ENCODE measurements at regions not wholly inside any gene's neighbourhood (a gene's known extent, or its start where the extent isn't known, plus 50 kb on each side); places are given as distances from the start of the nearest gene placed in this dataset.
"Not testable (repeated sequence)": the region's sequence is repeated elsewhere in the genome, so short reads cannot be mapped to it uniquely, and the experiment has no call there.

DNA sequence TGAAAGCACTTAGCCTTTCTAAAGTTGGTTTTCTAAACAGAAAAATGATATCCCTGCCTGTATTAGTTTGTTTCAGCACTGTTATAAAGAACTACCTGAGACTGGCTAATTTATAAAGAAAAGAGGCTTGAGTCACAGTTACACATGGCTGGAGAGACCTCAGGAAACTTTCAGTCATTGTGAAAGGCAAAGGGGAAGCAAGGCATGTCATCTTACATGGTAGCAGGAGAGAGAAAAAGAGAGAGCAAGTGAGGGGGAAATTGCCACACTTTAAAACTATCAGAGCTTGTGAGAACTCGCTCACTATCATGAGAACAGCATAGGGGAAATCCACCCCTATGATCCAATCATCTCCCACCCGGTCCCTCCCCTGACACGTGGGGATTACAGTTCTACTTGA is 64.9 kb downstream of the FAM170A start:
- DNase-seq (ENCODE audit: low spot score) = no peak

DNA sequence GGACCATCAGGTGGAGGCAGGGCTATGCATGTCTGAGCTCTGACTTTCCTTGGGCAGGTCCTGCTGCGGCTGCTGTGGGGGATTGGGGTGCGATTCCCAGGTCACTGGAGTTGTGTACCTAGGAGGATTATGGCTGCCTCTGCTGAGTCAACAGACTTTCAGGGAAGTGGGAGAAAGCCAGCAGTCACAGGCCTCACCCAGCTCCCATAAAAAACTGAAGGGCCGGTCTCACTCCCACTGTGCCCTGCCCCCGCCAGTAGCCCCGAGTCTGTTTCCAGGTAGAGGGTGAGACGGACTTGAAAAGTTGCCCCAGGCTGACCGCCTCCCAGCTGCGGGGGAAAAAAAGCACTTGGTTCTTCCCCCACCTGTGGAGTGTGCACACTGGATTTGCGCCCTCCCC is 76.7 kb downstream of the FAM170A start:
- DNase-seq (ENCODE audit: low spot score) = no peak

- no peak for DNase-seq (ENCODE audit: low spot score)
Measured at GRCh38 chr5:119708076-119708790, 78.9 kb downstream of the FAM170A start.

DNA sequence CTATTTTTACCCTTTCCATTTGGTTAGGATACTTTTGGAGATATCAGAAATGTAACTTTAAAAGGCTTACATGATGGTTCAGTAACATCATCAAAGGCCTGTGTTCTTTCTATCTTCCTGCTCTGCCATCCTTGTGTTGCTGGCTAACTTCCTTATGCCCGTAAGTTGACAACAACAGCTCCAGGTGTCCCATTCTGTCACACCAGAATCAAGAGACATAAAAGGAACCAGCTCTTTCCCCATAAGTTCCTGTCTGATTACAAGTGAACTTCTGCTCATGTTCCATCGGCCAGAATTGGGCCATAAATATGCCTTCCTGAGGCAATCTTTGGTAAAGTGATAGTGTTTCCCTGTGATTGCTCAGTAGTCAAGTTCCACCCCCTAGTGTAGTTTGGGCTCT is 92.4 kb downstream of the FAM170A start:
- DNase-seq (ENCODE audit: low spot score) = no peak

DNA sequence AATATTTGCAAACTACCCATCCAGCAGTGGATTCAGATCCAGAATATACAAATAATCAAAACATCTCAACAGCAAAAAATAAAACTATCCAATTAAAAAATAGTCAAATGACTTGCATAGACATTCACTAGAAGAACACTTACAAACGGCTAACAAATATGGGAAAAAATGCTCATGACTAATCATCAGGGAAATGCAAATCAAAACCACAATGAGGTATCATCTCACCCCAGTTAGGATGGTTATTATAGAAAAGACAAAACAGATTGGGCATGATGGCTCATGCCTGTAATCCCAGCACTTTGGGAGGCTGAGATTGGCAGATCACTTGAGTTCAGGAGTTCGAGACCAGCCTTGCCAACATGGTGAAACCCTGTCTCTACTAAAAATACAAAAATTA is 95.9 kb downstream of the FAM170A start:
- not testable (repeated sequence) for DNase-seq (ENCODE audit: low spot score)

- no peak for DNase-seq (ENCODE audit: low spot score)
Measured at GRCh38 chr5:119726544-119726943, 97.2 kb downstream of the FAM170A start.

- no peak for DNase-seq (ENCODE audit: low spot score)
Measured at GRCh38 chr5:119740225-119740624, 110.9 kb downstream of the FAM170A start.

DNA sequence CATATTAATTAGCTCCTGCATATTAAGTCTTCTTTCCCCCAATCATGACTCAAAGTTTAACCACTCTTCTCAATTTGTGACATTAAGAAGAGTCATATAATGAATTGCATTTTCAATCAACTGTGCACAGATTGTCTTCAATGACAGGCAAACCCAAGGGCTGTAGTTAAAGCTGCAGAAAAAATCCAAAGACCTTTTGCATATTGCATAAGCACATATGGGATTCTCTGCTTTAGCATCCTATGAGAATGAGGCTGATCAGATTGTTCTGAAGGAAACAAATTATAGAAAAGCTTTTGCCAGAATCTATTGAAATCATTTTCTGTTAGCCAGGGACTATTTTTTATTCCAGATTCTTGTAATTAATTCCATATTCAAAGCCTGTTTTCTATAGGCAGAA is 112.3 kb downstream of the FAM170A start:
- DNase-seq (ENCODE audit: low spot score) = no peak

DNA sequence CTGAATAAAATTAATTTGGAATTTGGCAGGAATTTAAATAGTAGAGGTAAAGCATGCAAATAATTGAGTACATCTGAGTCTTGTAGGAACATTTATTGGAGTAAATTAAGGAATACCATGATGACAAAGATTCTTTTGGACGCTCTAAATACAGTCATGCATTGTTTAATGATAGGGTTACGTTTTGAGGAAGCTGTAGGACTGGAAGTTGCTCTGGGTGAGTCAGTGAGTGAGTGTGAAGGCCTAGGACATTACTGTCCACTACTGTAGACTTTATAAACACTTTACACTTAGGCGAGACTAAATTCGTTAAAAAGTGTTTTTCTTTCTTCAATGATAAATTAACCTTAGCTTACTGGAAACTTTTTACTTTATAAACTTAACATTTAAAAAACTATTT is 113.0 kb downstream of the FAM170A start:
- no peak for DNase-seq (ENCODE audit: low spot score)

GRCh38 chr5:119743927-119744326 is 114.6 kb downstream of the FAM170A start:
- peak; percentile 39 for DNase-seq (ENCODE audit: low spot score)

DNA sequence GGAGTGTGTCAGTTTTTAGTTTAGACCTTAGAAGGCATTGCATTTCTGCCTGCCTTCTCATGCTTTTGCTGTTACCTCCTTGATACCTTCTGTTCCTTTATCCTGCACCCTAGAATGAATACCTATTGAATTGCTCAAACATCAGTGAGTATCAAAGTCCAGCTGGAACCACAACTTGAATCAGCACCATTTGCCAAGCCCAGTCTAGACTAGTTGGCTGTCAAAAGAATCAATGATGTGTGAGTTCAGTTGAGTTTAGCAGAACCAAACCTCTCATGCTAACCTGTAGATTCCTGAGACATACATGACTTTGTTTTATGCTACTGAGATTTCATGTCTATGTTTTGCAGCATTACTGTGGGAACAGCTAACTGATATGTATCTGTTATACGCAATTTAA is 116.6 kb downstream of the FAM170A start:
- no peak for DNase-seq (ENCODE audit: low spot score)

DNA sequence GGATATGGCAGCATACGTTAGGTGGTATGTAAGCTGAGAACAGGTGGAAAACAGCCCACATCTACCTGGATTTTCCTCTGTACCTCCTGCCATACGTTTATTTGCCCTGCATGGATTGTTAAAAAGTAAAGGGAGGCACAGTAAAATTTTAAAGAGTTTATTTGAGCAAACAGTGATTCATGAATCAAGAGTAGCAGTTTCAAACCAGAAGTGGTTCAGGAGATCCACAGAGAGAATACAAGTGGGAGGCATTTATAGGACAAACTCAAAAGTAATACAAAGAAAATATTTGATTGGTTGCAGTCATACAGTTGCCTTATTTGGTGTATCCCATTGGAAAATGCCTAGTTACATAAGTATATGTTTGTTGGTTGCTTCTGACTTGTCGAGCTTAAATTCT is 117.6 kb downstream of the FAM170A start:
- DNase-seq (ENCODE audit: low spot score) = no peak

DNA sequence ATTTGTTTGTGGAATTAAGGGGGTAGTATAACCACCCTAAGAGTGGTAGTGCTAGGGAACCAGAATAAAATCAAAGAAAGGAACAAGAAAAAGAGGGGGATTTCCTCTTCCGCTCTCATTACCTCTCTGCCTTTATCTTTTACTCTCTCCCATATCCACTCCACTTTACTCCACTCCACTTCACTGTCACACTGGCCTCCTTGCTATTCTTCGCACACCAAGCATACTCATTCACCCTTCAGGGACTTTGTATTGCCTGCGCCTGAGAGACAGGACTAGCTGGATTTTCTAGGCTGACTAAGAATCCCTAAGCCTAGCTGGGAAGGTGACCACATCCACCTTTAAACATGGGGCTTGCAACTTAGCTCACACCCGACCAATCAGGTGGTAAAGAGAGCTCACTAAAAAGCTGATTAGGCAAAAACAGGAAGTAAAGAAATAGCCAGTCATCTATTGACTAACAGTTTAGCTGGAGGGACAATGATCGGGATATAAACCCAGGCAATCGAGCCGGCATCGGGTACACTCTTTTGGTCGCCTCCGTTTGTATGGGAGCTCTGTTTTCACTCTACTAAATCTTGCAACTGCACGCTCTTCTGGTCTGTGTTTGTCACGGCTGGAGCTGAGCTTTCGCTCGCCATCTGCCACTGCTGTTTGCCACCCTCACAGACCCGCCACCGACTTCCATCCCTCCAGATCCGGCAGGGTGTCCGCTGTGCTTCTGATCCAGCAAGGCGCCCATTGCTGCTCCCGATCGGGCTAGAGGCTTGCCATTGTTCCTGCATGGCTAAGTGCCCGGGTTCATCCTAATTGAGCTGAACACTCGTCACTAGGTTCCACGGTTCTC is 121.8 kb downstream of the FAM170A start:
- DNase-seq (ENCODE audit: low spot score) = no peak

DNA sequence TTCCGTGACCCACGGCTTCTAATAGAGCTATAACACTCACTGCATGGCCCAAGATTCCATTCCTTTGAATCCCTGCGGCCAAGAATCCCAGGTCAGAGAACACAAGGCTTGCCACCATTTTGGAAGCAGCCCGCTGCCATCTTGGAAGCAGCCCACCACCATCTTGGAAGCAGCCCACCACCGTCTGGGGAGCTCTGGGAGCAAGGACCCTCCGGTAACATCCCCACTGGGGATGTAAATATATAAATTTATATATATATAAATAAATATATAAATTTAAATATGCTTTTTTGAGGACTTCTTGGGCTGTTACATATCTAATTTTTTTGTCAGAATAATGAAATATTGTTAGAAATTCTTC is 122.4 kb downstream of the FAM170A start:
- no peak for DNase-seq (ENCODE audit: low spot score)

DNA sequence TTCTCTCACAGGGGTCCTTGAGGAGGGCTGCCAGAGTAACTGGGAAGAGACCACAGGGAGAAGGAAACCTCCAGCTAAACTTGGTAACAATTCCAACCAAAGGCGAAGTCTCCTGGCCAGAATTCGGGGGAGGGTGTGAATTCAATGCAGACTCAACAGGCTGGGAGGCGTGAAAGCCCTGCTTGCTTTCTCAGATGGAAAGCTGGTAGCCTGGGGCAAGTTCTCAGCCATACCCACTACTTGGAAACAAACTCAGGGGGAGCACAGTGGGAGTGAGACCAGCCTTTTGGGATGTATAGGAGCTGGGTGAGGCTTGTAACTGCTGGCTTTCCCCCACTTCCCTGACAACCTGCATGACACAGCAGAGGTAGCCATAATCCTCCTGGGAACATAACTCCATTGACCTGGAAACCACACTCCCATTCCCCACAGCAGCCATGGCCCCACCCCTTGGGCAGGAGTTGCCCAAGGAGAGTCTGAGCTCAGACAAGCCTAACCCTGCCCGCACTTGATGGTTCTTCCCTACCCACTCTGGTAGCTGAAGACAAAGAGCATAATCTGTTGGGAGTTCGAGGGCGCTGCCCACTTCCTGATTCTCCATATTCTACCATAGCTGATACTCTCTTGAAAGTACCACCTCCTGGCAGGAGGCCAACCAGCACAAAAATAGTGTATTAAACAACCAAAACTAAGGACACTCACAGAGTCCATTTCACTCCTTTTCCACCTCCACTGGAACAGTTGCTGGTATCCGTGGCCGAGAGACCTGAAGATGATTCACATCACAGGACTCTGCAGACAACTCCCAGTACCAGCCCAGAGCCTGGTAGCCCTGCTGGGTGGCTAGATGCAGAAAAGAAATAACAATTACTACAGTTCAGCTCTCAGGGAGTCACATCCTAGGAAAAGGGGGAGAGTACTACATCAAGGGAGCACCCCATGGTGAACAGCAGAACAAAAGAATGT is 123.8 kb downstream of the FAM170A start:
- no peak for DNase-seq (ENCODE audit: low spot score)

GRCh38 chr5:119754825-119755224 is 125.5 kb downstream of the FAM170A start:
- not testable (repeated sequence) for DNase-seq (ENCODE audit: low spot score)

GRCh38 chr5:119757276-119757675 is 127.9 kb downstream of the FAM170A start:
- no peak for DNase-seq (ENCODE audit: low spot score)

DNA sequence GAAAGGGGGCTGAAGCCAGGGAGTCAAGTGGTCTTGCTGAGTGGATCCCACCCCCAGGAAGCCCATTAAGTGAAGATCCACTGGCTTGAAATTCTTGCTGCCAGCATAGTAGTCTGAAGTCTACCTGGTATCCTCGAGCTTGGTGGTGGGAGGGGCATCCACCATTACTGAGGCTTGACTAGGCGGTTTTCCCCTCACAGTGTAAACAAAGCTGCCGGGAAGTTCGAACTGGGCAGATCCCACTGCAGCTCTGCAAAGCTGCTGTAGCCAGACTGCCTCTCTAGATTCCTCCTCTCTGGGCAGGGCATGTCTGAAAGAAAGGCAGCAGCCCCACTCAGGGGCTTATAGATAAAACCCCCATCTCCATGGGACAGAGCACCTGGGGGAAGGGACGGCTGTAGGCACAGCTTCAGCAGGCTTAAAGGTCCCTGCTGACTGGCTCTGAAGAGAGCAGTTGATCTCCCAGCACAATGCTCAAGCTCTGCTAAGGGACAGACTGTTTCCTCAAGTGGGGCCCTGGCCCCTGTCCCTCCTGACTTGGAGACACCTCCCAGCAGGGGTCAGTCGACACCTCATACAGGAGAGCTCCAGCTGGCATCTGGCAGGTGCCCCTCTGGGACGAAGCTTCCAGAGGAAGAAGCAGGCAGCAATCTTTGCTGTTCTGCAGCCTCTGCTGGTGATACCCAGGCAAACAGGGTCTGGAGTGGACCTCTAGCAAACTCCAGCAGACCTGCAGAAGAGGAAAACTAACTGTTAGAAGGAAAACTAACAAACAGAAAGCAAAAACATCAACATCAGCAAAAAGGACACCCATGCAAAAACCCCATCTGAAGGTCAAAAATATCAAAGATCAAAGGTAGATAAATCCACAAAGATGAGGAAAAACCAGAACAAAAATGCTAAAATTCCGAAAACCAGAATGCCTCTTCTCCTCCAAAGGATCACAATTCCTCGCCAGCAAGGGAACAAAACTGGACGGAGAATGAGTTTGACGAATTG is 140.6 kb downstream of the FAM170A start:
- DNase-seq (ENCODE audit: low spot score) = not testable (repeated sequence)

DNA sequence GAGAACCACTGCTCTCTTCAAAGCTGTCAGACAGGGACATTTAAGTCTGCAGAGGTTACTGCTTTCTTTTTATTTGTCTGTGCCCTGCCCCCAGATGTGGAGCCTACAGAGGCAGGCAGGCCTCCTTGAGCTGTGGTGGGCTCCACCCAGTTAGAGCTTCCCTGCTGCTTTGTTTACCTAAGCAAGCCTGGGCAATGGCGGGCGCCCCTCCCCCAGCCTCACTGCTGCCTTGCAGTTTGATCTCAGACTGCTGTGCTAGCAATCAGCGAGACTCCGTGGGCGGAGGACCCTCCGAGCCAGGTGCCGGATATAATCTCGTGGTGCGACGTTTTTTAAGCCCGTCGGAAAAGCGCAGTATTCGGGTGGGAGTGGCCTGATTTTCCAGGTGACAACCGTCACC is 150.8 kb downstream of the FAM170A start:
- DNase-seq (ENCODE audit: low spot score) = not testable (repeated sequence)

- no peak for DNase-seq (ENCODE audit: low spot score)
Measured at GRCh38 chr5:119785057-119785456, 155.7 kb downstream of the FAM170A start.

Data from cerebellar cortex (tissue), 1 donor.